GM23338 (cell line): ENCODE measurements at regions not wholly inside any gene's neighbourhood (a gene's known extent, or its start where the extent isn't known, plus 50 kb on each side); places are given as distances from the start of the nearest gene placed in this dataset.

Experiments
- CREB1 ChIP-seq: fragments of 250-450 bp; sonication (Bioruptor Pico); IDR thresholded peaks from 2 replicates; pipeline ENCODE4 v1.5.0; 2020; ENCODE audit warnings: low read depth, mild to moderate bottlenecking, moderate library complexity
- EZH2 ChIP-seq: fragments of 200-600 bp; sonication (generic); IDR thresholded peaks from one replicate; pipeline ENCODE4 v1.8.0; 2017; ENCODE audit warnings: antibody characterized with exemption, mild to moderate bottlenecking, low read depth; ENCODE audit not compliant: unreplicated experiment
- EZH2phosphoT487 ChIP-seq: fragments of 200-600 bp; sonication (generic); IDR thresholded peaks from one replicate; pipeline ENCODE4 v1.8.1; 2018; ENCODE audit warnings: antibody characterized with exemption; ENCODE audit not compliant: unreplicated experiment
- JUNB ChIP-seq: IDR thresholded peaks from one replicate; pipeline ENCODE4 v1.6.1; 2016; ENCODE audit warnings: antibody characterized with exemption; ENCODE audit not compliant: unreplicated experiment
- NANOG ChIP-seq: IDR thresholded peaks from 2 replicates; pipeline ENCODE4 v1.6.1; 2016; ENCODE audit warnings: antibody characterized with exemption, borderline replicate concordance
- POLR2AphosphoS5 ChIP-seq: IDR thresholded peaks from 2 replicates; pipeline ENCODE4 v1.6.1; 2016; ENCODE audit warnings: antibody characterized with exemption, low read depth
- STAT1 ChIP-seq: IDR thresholded peaks from one replicate; pipeline ENCODE4 v1.6.1; 2016; ENCODE audit warnings: antibody characterized with exemption; ENCODE audit not compliant: unreplicated experiment
- ZNF114 ChIP-seq: fragments of 250-450 bp; sonication (Bioruptor Pico); IDR thresholded peaks from 2 replicates; pipeline ENCODE4 v1.5.0; 2020; ENCODE audit warnings: mild to moderate bottlenecking, moderate library complexity
- ZNF331 ChIP-seq: fragments of 250-450 bp; sonication (Bioruptor Pico); IDR thresholded peaks from 2 replicates; pipeline ENCODE4 v1.5.0; 2020; ENCODE audit warnings: low read depth, mild to moderate bottlenecking, moderate library complexity
- TF ChIP-seq, protein P1 (sequence below), 2 experiments: fragments of 200-600 bp in 1 of 2; sonication (generic) in 1 of 2; conservative IDR thresholded peaks; 2 replicates each; pipeline versions ENCODE4 v1.5.1 to v1.6.1; 2016 to 2017; ENCODE audit warnings: antibody characterized with exemption in 2 of 2, low read depth in 2 of 2, mild to moderate bottlenecking in 2 of 2, moderate library complexity in 1 of 2
- TF ChIP-seq, protein P2 (sequence below): IDR thresholded peaks from one replicate; pipeline ENCODE4 v1.6.1; 2018; ENCODE audit warnings: antibody characterized with exemption; ENCODE audit not compliant: unreplicated experiment
- TF ChIP-seq, protein P3 (sequence below): IDR thresholded peaks from 2 replicates; pipeline ENCODE4 v1.6.1; 2016; ENCODE audit warnings: antibody characterized with exemption
- TF ChIP-seq, protein P4 (sequence below): fragments of 250-450 bp; sonication (Bioruptor Pico); IDR thresholded peaks from 2 replicates; pipeline ENCODE4 v1.5.0; 2020; ENCODE audit warnings: mild to moderate bottlenecking, moderate library complexity

DNA sequence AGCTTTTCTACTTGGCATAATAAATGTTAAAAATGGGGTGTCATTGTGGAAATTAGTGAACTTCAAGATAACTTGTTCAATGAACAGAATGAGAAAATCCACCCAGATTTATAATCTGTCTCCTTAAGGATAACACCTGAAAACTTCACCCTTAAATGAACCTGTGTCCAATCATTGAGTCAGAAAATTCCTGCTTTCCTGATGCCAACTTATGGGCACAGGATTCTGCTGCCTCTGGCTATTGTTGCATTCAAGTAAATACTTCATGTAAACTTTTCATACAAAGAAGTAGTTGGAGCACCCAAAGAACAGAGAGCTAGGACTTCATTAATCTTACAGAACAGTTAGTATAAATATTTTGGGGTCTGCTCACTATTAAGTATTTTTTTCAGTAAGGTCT lies 98.9 kb upstream of the PLEKHA5 start:
- TF ChIP-seq EZH2 (no peak), STAT1 (no peak), ZNF331 (CRISPR knock-in tag) (no peak), EZH2phosphoT487 (no peak), POLR2AphosphoS5 (no peak), JUNB (no peak), CREB1 (CRISPR knock-in tag) (no peak), ZNF114 (CRISPR knock-in tag) (no peak), NANOG (no peak)
- TF ChIP-seq, protein P1, sequence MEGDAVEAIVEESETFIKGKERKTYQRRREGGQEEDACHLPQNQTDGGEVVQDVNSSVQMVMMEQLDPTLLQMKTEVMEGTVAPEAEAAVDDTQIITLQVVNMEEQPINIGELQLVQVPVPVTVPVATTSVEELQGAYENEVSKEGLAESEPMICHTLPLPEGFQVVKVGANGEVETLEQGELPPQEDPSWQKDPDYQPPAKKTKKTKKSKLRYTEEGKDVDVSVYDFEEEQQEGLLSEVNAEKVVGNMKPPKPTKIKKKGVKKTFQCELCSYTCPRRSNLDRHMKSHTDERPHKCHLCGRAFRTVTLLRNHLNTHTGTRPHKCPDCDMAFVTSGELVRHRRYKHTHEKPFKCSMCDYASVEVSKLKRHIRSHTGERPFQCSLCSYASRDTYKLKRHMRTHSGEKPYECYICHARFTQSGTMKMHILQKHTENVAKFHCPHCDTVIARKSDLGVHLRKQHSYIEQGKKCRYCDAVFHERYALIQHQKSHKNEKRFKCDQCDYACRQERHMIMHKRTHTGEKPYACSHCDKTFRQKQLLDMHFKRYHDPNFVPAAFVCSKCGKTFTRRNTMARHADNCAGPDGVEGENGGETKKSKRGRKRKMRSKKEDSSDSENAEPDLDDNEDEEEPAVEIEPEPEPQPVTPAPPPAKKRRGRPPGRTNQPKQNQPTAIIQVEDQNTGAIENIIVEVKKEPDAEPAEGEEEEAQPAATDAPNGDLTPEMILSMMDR (conservative IDR thresholded peaks at IDR 0.05; ENCODE audit: low read depth in 2 of 2) = no peak
- TF ChIP-seq, protein P2, sequence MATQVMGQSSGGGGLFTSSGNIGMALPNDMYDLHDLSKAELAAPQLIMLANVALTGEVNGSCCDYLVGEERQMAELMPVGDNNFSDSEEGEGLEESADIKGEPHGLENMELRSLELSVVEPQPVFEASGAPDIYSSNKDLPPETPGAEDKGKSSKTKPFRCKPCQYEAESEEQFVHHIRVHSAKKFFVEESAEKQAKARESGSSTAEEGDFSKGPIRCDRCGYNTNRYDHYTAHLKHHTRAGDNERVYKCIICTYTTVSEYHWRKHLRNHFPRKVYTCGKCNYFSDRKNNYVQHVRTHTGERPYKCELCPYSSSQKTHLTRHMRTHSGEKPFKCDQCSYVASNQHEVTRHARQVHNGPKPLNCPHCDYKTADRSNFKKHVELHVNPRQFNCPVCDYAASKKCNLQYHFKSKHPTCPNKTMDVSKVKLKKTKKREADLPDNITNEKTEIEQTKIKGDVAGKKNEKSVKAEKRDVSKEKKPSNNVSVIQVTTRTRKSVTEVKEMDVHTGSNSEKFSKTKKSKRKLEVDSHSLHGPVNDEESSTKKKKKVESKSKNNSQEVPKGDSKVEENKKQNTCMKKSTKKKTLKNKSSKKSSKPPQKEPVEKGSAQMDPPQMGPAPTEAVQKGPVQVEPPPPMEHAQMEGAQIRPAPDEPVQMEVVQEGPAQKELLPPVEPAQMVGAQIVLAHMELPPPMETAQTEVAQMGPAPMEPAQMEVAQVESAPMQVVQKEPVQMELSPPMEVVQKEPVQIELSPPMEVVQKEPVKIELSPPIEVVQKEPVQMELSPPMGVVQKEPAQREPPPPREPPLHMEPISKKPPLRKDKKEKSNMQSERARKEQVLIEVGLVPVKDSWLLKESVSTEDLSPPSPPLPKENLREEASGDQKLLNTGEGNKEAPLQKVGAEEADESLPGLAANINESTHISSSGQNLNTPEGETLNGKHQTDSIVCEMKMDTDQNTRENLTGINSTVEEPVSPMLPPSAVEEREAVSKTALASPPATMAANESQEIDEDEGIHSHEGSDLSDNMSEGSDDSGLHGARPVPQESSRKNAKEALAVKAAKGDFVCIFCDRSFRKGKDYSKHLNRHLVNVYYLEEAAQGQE = no peak
- TF ChIP-seq, protein P3, sequence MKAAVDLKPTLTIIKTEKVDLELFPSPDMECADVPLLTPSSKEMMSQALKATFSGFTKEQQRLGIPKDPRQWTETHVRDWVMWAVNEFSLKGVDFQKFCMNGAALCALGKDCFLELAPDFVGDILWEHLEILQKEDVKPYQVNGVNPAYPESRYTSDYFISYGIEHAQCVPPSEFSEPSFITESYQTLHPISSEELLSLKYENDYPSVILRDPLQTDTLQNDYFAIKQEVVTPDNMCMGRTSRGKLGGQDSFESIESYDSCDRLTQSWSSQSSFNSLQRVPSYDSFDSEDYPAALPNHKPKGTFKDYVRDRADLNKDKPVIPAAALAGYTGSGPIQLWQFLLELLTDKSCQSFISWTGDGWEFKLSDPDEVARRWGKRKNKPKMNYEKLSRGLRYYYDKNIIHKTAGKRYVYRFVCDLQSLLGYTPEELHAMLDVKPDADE = no peak
- TF ChIP-seq, protein P4, sequence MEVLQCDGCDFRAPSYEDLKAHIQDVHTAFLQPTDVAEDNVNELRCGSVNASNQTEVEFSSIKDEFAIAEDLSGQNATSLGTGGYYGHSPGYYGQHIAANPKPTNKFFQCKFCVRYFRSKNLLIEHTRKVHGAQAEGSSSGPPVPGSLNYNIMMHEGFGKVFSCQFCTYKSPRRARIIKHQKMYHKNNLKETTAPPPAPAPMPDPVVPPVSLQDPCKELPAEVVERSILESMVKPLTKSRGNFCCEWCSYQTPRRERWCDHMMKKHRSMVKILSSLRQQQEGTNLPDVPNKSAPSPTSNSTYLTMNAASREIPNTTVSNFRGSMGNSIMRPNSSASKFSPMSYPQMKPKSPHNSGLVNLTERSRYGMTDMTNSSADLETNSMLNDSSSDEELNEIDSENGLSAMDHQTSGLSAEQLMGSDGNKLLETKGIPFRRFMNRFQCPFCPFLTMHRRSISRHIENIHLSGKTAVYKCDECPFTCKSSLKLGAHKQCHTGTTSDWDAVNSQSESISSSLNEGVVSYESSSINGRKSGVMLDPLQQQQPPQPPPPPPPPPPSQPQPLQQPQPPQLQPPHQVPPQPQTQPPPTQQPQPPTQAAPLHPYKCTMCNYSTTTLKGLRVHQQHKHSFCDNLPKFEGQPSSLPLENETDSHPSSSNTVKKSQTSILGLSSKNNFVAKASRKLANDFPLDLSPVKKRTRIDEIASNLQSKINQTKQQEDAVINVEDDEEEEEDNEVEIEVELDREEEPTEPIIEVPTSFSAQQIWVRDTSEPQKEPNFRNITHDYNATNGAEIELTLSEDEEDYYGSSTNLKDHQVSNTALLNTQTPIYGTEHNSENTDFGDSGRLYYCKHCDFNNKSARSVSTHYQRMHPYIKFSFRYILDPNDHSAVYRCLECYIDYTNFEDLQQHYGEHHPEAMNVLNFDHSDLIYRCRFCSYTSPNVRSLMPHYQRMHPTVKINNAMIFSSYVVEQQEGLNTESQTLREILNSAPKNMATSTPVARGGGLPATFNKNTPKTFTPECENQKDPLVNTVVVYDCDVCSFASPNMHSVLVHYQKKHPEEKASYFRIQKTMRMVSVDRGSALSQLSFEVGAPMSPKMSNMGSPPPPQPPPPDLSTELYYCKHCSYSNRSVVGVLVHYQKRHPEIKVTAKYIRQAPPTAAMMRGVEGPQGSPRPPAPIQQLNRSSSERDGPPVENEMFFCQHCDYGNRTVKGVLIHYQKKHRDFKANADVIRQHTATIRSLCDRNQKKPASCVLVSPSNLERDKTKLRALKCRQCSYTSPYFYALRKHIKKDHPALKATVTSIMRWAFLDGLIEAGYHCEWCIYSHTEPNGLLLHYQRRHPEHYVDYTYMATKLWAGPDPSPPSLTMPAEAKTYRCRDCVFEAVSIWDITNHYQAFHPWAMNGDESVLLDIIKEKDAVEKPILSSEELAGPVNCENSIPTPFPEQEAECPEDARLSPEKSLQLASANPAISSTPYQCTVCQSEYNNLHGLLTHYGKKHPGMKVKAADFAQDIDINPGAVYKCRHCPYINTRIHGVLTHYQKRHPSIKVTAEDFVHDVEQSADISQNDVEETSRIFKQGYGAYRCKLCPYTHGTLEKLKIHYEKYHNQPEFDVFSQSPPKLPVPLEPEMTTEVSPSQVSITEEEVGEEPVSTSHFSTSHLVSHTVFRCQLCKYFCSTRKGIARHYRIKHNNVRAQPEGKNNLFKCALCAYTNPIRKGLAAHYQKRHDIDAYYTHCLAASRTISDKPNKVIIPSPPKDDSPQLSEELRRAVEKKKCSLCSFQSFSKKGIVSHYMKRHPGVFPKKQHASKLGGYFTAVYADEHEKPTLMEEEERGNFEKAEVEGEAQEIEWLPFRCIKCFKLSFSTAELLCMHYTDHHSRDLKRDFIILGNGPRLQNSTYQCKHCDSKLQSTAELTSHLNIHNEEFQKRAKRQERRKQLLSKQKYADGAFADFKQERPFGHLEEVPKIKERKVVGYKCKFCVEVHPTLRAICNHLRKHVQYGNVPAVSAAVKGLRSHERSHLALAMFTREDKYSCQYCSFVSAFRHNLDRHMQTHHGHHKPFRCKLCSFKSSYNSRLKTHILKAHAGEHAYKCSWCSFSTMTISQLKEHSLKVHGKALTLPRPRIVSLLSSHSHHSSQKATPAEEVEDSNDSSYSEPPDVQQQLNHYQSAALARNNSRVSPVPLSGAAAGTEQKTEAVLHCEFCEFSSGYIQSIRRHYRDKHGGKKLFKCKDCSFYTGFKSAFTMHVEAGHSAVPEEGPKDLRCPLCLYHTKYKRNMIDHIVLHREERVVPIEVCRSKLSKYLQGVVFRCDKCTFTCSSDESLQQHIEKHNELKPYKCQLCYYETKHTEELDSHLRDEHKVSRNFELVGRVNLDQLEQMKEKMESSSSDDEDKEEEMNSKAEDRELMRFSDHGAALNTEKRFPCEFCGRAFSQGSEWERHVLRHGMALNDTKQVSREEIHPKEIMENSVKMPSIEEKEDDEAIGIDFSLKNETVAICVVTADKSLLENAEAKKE = no peak
